GM18517 (cell line): ENCODE measurements at regions not wholly inside any gene's neighbourhood (a gene's known extent, or its start where the extent isn't known, plus 50 kb on each side); places are given as distances from the start of the nearest gene placed in this dataset.

Experiments
- ATAC-seq: cut with Tn5 transposase; IDR thresholded peaks from one replicate; pipeline ENCODE4 v1.9.1; 2021; ENCODE audit warnings: mild to moderate bottlenecking, moderate library complexity; ENCODE audit not compliant: unreplicated experiment

DNA sequence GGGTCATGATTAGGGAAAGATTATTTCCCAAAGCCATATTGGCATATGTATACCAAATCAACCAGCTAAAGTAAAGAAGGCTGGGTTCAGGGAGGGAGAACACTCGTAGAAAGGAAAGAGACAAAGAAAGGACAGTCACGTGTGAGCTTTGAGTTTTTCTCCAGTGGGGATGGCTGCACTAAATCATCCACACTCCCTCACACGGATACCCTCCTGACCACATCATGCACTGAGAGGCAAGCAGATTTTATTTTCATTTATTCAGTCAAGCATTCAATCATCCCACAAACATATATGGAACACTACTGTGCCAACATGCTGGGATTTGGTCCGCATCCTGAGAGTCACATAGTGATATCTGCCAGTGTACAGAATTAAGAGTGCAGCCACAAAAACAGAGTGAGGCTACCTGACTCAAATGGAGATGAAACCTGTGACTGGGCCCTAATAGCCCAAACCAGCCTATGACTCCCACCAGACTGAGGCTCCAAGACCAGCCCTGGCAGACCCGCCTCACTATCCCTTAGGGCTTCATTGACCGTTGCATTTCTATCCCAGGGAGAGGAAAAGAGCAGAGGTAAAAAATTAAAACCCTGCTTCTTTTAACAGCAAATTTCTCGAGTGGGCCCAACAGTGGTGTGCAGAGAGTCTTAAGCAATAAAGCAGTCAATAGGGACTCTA is 155.9 kb downstream of the BARHL2 start:
- no peak for ATAC-seq

DNA sequence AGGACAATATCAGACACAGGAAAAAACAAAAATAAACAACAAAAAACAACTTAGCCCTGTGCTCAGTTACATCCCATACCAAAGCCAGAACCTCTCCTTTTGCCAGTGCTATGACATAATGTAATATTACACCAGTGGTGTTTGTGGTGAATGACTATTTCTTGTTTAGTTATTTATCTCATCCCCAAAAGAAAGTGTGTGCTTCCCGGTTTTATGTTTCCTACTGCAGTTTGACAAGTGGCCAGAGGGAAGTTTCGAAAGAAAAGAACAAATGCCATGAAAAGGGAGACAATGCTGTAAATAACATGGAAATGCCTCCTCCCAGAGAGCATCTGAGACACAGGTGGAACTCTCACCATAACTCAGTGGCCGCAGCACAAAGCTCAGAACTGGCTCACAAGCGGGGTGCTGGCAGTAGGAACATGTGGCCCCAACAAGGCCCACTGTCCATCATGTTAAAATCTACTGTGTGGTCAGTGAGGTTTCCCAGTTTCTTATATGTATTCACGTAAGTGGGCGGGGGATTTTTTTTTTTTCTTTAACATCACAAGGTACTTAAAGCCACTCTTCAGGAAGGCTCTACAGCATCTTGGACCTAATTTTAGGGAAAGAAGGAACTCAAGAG is 158.2 kb downstream of the BARHL2 start:
- no peak for ATAC-seq

DNA sequence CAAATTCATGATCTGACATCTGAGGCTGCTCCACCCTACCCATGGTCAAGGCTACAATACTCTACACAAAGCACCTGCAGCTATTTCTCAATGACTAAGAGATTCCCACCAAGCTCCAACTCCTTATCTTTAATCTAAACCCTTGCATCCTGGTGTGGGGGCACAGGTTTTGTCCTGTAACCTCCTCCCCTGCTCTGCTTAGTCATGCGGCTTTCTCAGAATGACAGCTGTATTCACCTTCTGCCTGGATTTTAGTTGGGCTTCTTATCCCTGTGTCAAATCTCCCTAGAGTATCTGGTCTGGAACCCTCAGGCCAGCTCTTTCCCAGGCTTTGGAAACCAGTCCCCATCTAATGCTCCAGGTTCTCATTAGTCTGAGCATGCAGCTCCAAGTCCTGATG is 159.0 kb downstream of the BARHL2 start:
- no peak for ATAC-seq

- ATAC-seq: no peak
Measured at GRCh38 chr1:90557706-90558105, 159.4 kb downstream of the BARHL2 start.

DNA sequence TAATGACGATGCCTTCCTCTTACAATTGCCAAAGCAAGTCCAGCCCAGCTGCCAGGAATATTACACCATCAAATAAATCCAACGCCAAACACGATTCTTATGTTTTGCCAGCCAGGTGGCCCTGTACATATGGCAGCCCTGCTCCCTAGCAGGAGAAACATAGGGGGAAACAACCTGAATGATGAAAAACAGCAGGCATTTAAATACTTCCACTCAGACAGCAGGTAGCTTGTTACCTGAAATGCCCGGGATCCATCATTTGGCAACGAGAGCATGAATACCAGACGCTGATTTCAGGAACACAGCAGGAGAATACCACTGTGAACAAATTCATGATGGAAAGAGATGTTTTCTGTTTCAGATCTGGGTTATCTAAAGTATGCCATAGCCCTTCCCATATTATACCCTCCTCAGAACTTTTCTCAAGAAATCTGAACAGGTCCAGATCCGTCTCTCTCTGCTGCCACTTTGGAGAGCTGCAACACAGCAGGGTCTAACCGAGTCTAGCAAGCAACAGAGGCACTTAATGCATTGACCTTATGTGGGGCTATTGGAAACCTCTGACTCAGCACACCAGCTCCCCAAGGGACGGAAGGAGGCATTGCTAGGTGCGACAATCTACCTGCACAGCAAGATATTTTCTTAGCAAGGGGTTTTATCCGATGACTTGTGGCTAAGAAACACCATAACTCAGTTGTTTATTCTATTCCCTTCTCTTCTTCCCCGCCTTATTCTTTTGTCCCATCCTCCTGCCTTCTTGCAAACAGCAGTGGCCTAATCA is 166.3 kb downstream of the BARHL2 start:
- ATAC-seq: no peak

DNA sequence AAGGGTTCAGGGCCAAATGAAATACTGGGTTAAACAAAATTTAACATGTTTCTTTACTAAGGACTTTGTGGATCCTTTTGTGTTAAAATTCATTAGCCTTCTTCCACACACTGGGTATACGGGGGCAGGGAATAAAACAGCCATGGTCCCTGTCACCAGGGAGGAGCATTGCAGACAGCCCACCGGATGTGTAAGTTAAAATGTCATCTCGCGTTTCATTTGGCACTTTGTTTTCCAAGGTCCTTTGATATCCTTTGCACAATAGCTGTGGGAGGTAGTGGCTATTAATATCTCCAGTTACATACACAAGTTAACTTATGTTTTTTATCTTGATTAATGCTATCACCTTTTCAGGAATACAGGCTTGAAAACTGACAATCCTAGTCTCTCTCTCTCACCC is 172.7 kb downstream of the BARHL2 start:
- ATAC-seq: no peak

- ATAC-seq: no peak
Measured at GRCh38 chr1:90537606-90538362, 179.3 kb downstream of the BARHL2 start.

DNA sequence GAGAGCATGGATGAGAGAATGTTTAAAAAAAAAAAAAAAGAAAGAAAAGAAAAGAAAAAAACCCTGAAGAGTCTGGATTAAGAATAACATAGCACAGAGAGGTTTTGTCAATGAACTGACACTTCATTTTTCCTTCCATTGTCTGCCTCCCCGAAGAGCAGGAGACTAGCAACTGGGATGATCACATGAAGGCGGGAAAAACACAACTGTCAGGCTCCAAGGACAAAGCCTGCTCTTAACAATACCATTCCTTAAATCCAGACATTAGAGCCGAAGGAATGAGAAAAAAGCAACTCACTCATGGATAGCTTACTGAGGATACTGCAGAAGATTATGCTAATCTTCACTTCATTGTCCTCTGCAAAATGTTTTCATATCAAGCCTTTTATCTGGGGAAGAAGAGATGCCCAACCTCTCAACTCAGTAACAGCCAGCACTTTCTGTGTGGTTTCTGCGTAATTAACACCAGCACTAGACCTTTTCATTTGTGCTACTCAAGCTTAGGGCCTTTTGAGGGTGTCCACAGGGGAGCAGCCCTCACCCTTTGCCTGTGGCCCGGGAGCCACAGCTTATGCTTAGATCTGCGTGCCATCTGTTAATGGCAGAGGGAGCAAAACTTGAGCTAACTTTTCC is 182.3 kb downstream of the BARHL2 start:
- no peak for ATAC-seq

GRCh38 chr1:90534116-90534515 is 183.0 kb downstream of the BARHL2 start:
- ATAC-seq: no peak

DNA sequence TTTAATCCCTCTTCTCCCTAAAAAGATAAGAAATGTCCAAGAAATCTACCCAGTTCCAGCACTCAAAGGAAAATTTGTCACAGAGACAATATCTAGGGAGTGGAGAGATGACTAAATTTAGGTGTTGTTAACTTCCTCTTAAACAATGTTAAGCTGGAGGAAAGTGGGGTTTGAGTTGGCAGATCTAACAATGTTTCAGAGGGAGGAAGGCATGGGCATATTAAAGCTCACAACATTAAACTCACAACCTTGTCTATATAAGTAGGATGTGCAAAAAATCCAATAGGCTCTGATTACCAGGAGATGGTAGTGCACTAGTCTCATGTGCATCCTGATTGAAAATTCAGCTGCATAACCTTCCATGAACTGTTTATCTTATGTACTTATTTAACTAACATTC is 190.1 kb downstream of the BARHL2 start:
- no peak for ATAC-seq

DNA sequence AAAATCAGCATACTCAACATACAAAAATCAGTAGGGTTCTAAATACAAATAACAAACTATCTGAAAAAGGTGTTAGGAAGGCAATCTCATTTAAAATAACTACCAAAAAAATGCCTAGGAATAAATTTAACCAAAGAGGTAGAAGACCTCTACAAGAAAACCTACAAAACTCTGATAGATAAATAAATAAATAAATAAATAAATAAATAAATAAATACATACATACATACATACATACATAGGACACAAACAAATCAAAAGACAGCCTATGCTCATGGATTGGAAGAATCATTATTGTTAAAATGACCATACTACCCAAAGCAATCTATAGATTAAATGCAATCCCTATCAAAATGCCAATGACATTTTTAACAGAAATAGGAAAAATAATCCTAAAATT is 194.7 kb downstream of the BARHL2 start:
- no peak for ATAC-seq

DNA sequence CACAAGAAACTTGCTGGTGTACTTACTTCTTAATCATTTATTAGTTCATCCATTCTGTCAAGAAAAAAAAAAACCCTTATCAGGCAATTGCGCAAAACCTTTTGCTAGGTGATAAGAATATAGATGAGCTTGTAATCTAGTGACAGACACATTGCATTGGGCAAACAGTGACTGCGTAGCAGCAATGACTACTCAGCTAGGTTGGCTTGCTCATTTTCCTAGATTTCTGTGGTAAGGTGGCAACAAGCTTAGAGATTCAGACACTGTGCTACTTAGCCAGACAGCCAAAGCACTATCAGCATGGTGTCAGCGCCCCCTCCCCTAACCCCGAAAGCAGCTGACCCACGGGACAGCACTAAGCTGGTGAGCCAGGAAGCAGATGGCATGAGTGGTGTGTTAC is 203.1 kb downstream of the BARHL2 start:
- no peak for ATAC-seq

DNA sequence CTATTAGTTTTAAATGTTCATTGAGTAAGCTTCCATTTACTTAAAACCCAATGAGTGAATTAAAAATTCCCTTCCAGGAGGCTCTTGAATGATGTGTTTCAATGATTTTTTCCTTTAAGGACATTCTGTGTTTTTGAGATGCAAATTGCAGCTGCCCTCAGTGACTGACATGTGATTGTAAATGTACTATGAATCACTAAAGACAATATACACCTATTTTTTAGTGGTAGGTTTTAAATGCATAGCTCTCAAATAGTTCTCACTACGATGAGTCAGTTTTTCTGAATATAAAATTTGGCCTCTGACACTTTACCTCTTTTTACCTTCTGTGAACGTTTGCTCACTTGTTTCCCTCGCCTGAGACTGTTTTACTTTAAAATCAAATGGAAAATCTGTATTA is 204.7 kb downstream of the BARHL2 start:
- ATAC-seq: no peak

DNA sequence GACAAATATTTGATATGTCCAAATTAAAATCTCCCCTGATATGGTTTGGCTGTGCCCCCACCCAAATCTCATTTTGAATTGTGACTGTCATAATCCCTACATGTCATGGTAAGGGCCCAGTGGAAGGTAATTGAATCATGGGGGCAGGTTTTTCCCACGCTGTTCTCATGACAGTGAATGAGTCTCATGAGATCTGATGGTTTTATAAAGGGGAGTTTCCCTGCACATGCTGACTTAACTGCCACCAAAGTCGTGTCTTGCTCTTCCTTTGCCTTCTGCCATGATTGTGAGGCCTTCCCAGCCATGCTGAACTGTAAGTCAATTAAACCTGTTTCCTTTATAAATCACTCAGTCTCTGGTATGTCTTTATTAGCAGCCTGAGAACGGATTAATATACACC is 207.0 kb downstream of the BARHL2 start:
- ATAC-seq: peak; percentile 21

DNA sequence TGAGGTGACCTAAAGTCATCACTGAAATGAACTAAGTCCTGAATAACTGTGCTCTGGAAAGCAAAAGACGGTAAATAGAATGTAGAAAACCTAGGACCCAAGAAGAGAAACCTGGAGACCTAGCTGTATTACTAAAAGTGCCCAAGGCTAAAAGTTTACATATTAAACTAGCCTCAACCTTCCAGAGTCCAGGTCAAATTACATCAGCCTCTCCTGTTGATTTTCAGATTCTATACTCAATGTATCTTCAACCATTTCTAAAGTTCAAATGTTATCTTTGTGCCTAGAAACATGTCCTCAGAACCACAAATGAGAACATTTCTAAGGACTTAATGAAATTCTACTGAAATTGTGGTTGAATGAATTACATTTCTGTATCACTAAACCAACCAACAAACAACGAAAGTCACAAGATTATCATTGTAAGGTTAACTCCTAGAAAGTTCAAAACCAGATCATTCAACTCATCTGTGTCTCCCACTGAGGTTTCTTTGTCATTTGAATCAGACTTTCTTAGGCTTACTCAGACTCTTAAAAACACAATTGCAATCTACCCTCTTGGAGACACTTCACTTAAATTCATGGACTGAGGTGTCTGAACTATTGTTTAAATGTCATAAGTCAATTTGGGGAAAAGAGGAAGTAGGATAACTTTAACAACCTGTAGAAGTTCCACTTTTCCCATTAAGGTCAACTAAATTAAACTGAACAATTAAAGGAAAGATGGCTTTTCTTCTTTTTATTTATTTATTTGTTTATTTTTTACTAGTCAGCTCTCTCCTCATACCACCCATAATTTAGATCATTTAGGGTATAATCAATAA is 207.7 kb downstream of the BARHL2 start:
- peak; percentile 65 for ATAC-seq

- ATAC-seq: no peak
Measured at GRCh38 chr1:90508376-90509167, 208.5 kb downstream of the BARHL2 start.

GRCh38 chr1:90507173-90507572 is 209.9 kb downstream of the BARHL2 start:
- no peak for ATAC-seq

DNA sequence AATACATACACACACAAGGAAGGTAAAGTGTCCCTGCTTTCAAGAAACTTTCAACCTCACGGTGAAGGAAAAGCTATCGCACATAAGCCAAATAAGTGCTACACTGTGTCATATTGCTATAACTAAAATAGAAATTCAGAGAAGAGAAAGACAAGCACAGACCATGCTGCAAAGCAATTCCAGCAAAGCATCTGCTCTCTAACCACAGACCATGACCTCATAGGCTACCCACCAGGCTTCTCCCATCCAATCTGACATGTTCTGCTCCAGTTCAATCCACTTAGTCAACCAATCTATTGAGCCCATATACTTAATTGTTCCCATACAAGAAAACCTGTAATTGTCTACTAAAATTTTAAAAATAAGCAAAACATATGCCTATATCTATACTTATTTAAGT is 211.3 kb downstream of the BARHL2 start:
- ATAC-seq: no peak

DNA sequence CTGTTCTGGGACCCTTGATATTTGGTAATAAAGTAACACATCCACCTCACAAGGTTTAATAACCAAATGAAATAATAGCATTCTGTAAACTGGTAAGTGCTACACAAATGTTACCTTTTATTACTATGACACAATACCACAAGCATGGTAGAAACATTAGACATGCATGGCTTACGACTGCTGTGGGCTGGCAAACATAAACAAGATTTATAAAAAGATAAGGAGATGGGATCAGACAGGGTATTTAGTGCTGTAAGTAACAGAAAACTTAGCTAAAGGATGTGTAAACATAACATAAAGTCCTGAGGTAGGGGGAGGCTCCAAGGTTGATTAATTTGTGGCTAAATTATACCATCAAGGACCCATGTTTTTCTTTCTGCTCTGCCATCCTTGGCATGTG is 212.6 kb downstream of the BARHL2 start:
- ATAC-seq: no peak
